ENCODE measurements at regions not wholly inside any gene's neighbourhood (a gene's known extent, or its start where the extent isn't known, plus 50 kb on each side); places are given as distances from the start of the nearest gene placed in this dataset.

DNA sequence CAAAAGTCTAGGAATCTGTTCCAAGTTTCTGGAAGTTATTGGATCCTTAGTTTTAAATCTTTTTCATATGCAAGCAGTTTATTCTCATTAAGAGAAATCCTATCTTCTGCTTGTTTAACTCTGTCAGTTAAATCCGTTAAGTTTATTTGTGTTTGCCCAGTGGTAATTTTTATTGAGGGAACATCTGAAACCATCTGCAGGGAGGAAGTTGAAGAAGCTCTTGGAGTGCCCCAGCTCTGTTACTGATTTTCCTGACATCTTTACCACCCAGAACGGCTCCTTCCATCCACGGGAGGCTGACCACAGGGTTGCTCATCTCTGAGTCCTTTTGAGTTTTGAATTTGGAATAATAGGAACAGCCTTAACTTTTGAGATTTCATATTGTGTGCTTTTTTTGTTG is 99.9 kb upstream of the ZNF618 start:
- DNase-seq (ENCODE audit: insufficient read length, low spot score, missing footprints) = no peak
- no peak overlapping the region for H3K4me2 ChIP-seq (ENCODE audit: insufficient read depth, low read length)
- H3K4me3 ChIP-seq (ENCODE audit: insufficient read depth, low read length) = no peak overlapping the region
- H3K9me3 ChIP-seq (ENCODE audit: low read depth, low read length) = no peaks in the 10 kb centered on the region
- no peak overlapping the region for H3K27ac ChIP-seq (ENCODE audit: low read depth, low read length)
- H3K4me1 ChIP-seq (ENCODE audit: insufficient read depth, low read length) = peaks cover 15% of the 10 kb centered on the region
- H3K79me2 ChIP-seq (ENCODE audit: insufficient read depth, low read length) = no peaks in the 10 kb centered on the region
- TF ChIP-seq, protein P1, sequence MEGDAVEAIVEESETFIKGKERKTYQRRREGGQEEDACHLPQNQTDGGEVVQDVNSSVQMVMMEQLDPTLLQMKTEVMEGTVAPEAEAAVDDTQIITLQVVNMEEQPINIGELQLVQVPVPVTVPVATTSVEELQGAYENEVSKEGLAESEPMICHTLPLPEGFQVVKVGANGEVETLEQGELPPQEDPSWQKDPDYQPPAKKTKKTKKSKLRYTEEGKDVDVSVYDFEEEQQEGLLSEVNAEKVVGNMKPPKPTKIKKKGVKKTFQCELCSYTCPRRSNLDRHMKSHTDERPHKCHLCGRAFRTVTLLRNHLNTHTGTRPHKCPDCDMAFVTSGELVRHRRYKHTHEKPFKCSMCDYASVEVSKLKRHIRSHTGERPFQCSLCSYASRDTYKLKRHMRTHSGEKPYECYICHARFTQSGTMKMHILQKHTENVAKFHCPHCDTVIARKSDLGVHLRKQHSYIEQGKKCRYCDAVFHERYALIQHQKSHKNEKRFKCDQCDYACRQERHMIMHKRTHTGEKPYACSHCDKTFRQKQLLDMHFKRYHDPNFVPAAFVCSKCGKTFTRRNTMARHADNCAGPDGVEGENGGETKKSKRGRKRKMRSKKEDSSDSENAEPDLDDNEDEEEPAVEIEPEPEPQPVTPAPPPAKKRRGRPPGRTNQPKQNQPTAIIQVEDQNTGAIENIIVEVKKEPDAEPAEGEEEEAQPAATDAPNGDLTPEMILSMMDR (IDR thresholded peaks at IDR 0.05; ENCODE audit: extremely low read depth, low read depth, low read length) = no peak
- H2AFZ ChIP-seq (ENCODE audit: low read length) = no peak overlapping the region
- peaks cover 50% of the 10 kb centered on the region for H3K27me3 ChIP-seq (ENCODE audit: insufficient read depth, low read length)
- H3K36me3 ChIP-seq (ENCODE audit: insufficient read depth, low read length) = no peaks in the 10 kb centered on the region
- H4K20me1 ChIP-seq (ENCODE audit: insufficient read depth, low read length) = no peaks in the 10 kb centered on the region

GRCh38 chr9:113781381-113781780 is 94.7 kb upstream of the ZNF618 start:
- no peak overlapping the region for H3K4me2 ChIP-seq (ENCODE audit: insufficient read depth, low read length)
- H3K4me3 ChIP-seq (ENCODE audit: insufficient read depth, low read length) = no peak overlapping the region
- TF ChIP-seq, protein P1 (IDR thresholded peaks at IDR 0.05; ENCODE audit: extremely low read depth, low read depth, low read length) = no peak
- DNase-seq (ENCODE audit: insufficient read length, low spot score, missing footprints) = no peak
- no peaks in the 10 kb centered on the region for H3K9me3 ChIP-seq (ENCODE audit: low read depth, low read length)
- H2AFZ ChIP-seq (ENCODE audit: low read length) = no peak overlapping the region
- no peaks in the 10 kb centered on the region for H3K79me2 ChIP-seq (ENCODE audit: insufficient read depth, low read length)
- no peaks in the 10 kb centered on the region for H4K20me1 ChIP-seq (ENCODE audit: insufficient read depth, low read length)
- H3K27me3 ChIP-seq (ENCODE audit: insufficient read depth, low read length) = peaks cover 48% of the 10 kb centered on the region
- H3K4me1 ChIP-seq (ENCODE audit: insufficient read depth, low read length) = no peaks in the 10 kb centered on the region
- H3K36me3 ChIP-seq (ENCODE audit: insufficient read depth, low read length) = no peaks in the 10 kb centered on the region
- no peak overlapping the region for H3K27ac ChIP-seq (ENCODE audit: low read depth, low read length)

- H3K36me3 ChIP-seq (ENCODE audit: insufficient read depth, low read length) = no peaks in the 10 kb centered on the region
- H3K27me3 ChIP-seq (ENCODE audit: insufficient read depth, low read length) = peaks cover 47% of the 10 kb centered on the region
- H3K4me2 ChIP-seq (ENCODE audit: insufficient read depth, low read length) = no peak overlapping the region
- no peak overlapping the region for H3K27ac ChIP-seq (ENCODE audit: low read depth, low read length)
- no peaks in the 10 kb centered on the region for H3K4me1 ChIP-seq (ENCODE audit: insufficient read depth, low read length)
- no peaks in the 10 kb centered on the region for H3K9me3 ChIP-seq (ENCODE audit: low read depth, low read length)
- TF ChIP-seq, protein P1 (IDR thresholded peaks at IDR 0.05; ENCODE audit: extremely low read depth, low read depth, low read length) = no peak
- H3K79me2 ChIP-seq (ENCODE audit: insufficient read depth, low read length) = no peaks in the 10 kb centered on the region
- H4K20me1 ChIP-seq (ENCODE audit: insufficient read depth, low read length) = no peaks in the 10 kb centered on the region
- no peak overlapping the region for H3K4me3 ChIP-seq (ENCODE audit: insufficient read depth, low read length)
- DNase-seq (ENCODE audit: insufficient read length, low spot score, missing footprints) = no peak
- no peak overlapping the region for H2AFZ ChIP-seq (ENCODE audit: low read length)
Measured at GRCh38 chr9:113781896-113782295, 94.2 kb upstream of the ZNF618 start.

GRCh38 chr9:113783475-113783874 is 92.6 kb upstream of the ZNF618 start:
- TF ChIP-seq, protein P1 (IDR thresholded peaks at IDR 0.05; ENCODE audit: extremely low read depth, low read depth, low read length) = no peak

More at GRCh38 chr9:113783475-113783874, 92.6 kb upstream of the ZNF618 start:
- no peak for DNase-seq (ENCODE audit: insufficient read length, low spot score, missing footprints)
- Histone ChIP-seq H3K4me1 (ENCODE audit: insufficient read depth, low read length) (no peaks in the 10 kb centered on the region), H3K36me3 (ENCODE audit: insufficient read depth, low read length) (no peaks in the 10 kb centered on the region), H2AFZ (ENCODE audit: low read length) (no peak overlapping the region), H3K27me3 (ENCODE audit: insufficient read depth, low read length) (peaks cover 57% of the 10 kb centered on the region), H3K9me3 (ENCODE audit: low read depth, low read length) (no peaks in the 10 kb centered on the region), H3K27ac (ENCODE audit: low read depth, low read length) (no peak overlapping the region), H4K20me1 (ENCODE audit: insufficient read depth, low read length) (no peaks in the 10 kb centered on the region), H3K4me2 (ENCODE audit: insufficient read depth, low read length) (no peak overlapping the region), H3K79me2 (ENCODE audit: insufficient read depth, low read length) (no peaks in the 10 kb centered on the region), H3K4me3 (ENCODE audit: insufficient read depth, low read length) (no peak overlapping the region)

Measured in osteoblast (primary cell).